GM12892 (cell line): ENCODE measurements at regions not wholly inside any gene's neighbourhood (a gene's known extent, or its start where the extent isn't known, plus 50 kb on each side); places are given as distances from the start of the nearest gene placed in this dataset.

ENCODE experiments used
- POLR2A ChIP-seq: IDR thresholded peaks from 2 replicates; pipeline ENCODE4 v1.6.1; 2011; ENCODE audit warnings: low read depth, low read length, control low read depth
- POLR2AphosphoS5 ChIP-seq: IDR thresholded peaks from 2 replicates; pipeline ENCODE4 v1.6.1; 2011; ENCODE audit warnings: low read depth, low read length, control low read depth

DNA sequence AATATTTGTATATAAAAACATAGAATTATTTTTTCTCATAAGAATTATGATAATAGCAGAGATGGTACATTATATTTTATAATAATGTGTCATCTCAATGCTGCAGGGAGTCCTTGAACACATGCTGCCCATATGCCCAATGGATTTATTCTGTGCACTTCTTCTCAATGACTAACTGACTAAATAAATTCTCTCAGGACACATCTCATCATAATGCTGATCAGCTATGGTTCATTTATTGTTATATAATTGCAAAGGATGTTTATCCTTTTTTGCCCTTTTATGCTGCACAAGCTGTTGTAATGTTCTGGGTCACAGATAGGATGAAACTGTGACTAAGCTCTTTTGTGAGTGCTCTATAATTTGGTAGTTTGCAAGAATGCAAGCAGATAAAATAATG lies 1273.3 kb upstream of the ATXN8OS start:
- TF ChIP-seq POLR2A (no peak), POLR2AphosphoS5 (no peak)
